ENCODE measurements at regions not wholly inside any gene's neighbourhood (a gene's known extent, or its start where the extent isn't known, plus 50 kb on each side); places are given as distances from the start of the nearest gene placed in this dataset.

DNA sequence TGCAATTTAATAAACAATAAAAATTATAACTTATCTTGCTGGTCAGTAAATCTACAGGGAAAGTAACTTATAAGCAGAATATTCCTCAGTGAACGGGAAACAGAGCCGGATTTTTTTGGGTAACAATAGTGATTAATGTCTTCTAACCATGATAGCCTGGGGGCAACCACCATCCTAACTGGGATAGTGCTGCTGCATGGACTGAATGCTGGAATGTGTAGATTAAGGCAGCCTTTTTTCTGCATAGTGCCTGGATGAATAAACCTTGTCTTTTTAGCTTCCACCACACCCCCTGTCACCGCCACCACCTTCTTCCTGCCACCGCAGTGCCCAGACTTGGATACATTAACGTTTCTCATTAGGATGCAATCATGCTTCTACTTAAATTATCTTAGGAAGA lies 83.6 kb upstream of the LNX1 start:
- TF ChIP-seq CTCF (IDR thresholded peaks at IDR 0.05): no peak
- DNase-seq (ENCODE audit: low spot score): no peak
- no peak overlapping the region for H3K27ac ChIP-seq

DNA sequence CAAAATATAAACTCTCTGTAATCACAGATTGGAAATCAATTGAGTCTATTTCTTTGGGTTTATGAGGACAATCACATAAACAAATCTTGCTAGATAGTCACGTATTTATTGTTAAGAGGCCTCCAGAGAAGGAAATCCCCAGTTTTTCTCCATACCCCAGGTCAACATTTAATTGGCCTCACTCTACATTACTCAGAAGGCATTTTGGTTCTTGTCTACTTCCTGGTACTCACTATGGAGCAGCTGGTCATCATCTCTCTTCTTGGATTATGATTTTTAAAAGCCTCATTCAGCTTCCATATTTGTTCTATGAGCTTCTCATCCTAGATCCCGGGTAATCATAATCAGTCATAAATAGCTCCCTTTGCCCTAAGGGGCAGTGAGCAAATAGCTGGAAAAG lies 81.6 kb upstream of the LNX1 start:
- Histone ChIP-seq H3K4me3 (no peak overlapping the region), H3K27ac (no peak overlapping the region)
- TF ChIP-seq CTCF (IDR thresholded peaks at IDR 0.05): no peak
- no peak for DNase-seq (ENCODE audit: low spot score)

More for the DNA sequence above, 83.6 kb upstream of the LNX1 start:
- no peak overlapping the region for H3K4me3 ChIP-seq

DNA sequence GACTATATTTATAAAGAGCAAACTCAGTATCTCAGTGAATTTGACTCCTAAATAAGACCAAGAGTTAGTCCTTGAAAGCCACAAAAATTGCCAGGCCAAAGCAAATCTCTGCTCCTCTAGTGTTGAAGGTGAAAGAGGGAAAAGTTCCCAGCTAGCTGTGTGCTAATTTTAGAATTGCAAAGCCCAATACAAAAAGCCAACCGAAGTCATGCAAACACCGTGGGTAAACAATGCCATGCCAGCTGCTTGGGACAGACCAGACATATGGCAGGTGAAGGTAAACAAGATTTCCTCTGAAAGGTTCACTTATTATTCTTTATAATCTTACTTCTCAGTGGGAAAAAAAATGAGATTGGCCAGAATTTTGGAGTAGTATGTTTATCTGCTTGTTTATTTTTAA lies 80.5 kb upstream of the LNX1 start:
- H3K27ac ChIP-seq: no peak overlapping the region

DNA sequence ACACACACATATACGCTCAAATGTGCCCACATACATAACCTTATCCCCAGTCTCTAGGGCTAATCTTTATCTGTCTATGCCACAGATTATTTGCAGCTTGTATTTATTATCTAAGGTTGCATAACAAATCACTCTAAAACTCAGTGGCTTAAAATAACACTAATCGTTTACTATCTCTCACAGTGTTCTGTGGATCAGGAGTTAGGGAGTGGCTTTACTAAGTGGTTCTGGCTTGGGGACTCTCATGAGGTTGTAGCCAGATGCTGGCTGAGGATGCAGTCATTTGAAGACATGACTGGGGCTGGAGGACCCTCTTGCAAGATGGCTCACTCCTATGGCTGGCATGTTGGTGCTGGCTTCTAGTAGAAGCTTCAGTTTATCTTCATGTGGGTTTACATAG lies 68.5 kb upstream of the LNX1 start:
- H3K27ac ChIP-seq: no peak overlapping the region
- no peak overlapping the region for H3K4me3 ChIP-seq
- no peak for DNase-seq (ENCODE audit: low spot score)
- TF ChIP-seq CTCF (IDR thresholded peaks at IDR 0.05): no peak

More for the DNA sequence above, 80.5 kb upstream of the LNX1 start:
- H3K4me3 ChIP-seq: no peak overlapping the region
- TF ChIP-seq CTCF (IDR thresholded peaks at IDR 0.05): no peak
- no peak for DNase-seq (ENCODE audit: low spot score)

GRCh38 chr4:53659112-53659511 lies 67.8 kb upstream of the LNX1 start:
- no peak overlapping the region for H3K27ac ChIP-seq
- no peak for DNase-seq (ENCODE audit: low spot score)
- H3K4me3 ChIP-seq: no peak overlapping the region
- TF ChIP-seq CTCF (IDR thresholded peaks at IDR 0.05): no peak

GRCh38 chr4:53658029-53658428 lies 66.7 kb upstream of the LNX1 start:
- DNase-seq (ENCODE audit: low spot score): no peak
- no peak for TF ChIP-seq CTCF (IDR thresholded peaks at IDR 0.05)
- Histone ChIP-seq H3K4me3 (no peak overlapping the region), H3K27ac (no peak overlapping the region)

DNA sequence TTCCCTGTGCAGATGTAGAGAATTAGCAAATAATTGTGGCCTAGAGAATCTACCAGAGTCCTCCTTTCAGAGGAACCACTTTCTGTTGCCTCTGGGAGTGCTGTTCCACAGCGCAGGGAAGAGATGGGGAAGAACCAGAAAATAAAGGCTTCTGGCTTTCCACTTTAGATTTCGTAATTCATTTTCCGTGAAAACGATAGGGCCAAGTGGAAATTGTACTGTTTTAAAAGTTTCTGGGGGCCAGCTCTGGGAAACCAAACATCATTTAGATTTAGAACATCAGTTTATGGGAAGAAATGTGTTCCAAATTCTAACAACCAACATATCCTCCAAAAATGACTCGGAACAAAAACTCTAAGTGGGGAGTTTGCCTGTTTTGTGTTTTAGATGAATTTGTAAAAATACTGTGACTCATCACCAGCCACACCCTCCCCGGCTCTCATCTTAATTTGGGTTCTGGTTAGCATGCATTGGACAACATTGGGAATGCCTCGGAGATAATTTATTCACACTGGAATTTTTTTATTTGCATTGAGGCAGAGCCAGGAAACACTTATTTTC lies 65.2 kb upstream of the LNX1 start:
- no peak overlapping the region for H3K4me3 ChIP-seq
- H3K27ac ChIP-seq: peak overlapping the region in 1 of 2 donors; percentile 62
- DNase-seq (ENCODE audit: low spot score): no peak
- TF ChIP-seq CTCF (IDR thresholded peaks at IDR 0.05): peak; percentile 27
